Smooth muscle cell (in vitro differentiated cells): ENCODE measurements at regions not wholly inside any gene's neighbourhood (a gene's known extent, or its start where the extent isn't known, plus 50 kb on each side); places are given as distances from the start of the nearest gene placed in this dataset.

ENCODE experiments used
- DNase-seq: peaks from one replicate; lab custom pipeline; 2025; ENCODE audit not compliant: unreplicated experiment; lab: John Stamatoyannopoulos, UW
- H2AFZ ChIP-seq: fragments of 200-600 bp; sonication (generic); 2 replicates; pipeline ENCODE4 v1.6.0; 2016; ENCODE audit warnings: antibody characterized with exemption, low read depth, mild to moderate bottlenecking
- H3F3A ChIP-seq: fragments of 200-600 bp; sonication (generic); 2 replicates; pipeline ENCODE4 v1.6.0; 2017; ENCODE audit warnings: antibody characterized with exemption, low read depth
- H3K27ac ChIP-seq: fragments of 200-600 bp; sonication (generic); 2 replicates; pipeline ENCODE4 v1.5.1; 2016; ENCODE audit warnings: low read depth, mild to moderate bottlenecking
- H3K27me3 ChIP-seq: fragments of 200-600 bp; sonication (generic); 2 replicates; pipeline ENCODE4 v1.6.1; 2016; ENCODE audit warnings: low read depth, mild to moderate bottlenecking
- H3K36me3 ChIP-seq: fragments of 200-600 bp; sonication (generic); 2 replicates; pipeline ENCODE4 v1.5.1; 2016; ENCODE audit warnings: low read depth
- H3K4me1 ChIP-seq: fragments of 200-600 bp; sonication (generic); 2 replicates; pipeline ENCODE4 v1.5.1; 2016; ENCODE audit warnings: low read depth
- H3K4me2 ChIP-seq: fragments of 200-600 bp; sonication (generic); 2 replicates; pipeline ENCODE4 v1.6.0; 2016; ENCODE audit warnings: mild to moderate bottlenecking
- H3K4me3 ChIP-seq: fragments of 200-600 bp; sonication (generic); 2 replicates; pipeline ENCODE4 v1.5.1; 2016; ENCODE audit warnings: mild to moderate bottlenecking
- H3K79me2 ChIP-seq: fragments of 200-600 bp; sonication (generic); 2 replicates; pipeline ENCODE4 v1.6.0; 2016; ENCODE audit warnings: low read depth, mild to moderate bottlenecking
- H3K9ac ChIP-seq: fragments of 200-600 bp; sonication (generic); 2 replicates; pipeline ENCODE4 v1.6.0; 2016; ENCODE audit warnings: low read depth
- H3K9me3 ChIP-seq: fragments of 200-600 bp; sonication (generic); replicated peaks from 2 replicates; pipeline ENCODE4 v1.5.1; 2016; ENCODE audit warnings: low read depth
- H4K20me1 ChIP-seq: fragments of 200-600 bp; sonication (generic); 2 replicates; pipeline ENCODE4 v1.6.0; 2016; ENCODE audit warnings: low read depth
- CTCF ChIP-seq: fragments of 200-600 bp; sonication (generic); IDR thresholded peaks from 2 replicates; pipeline ENCODE4 v1.5.1; 2017; ENCODE audit warnings: borderline replicate concordance, mild to moderate bottlenecking, antibody characterized with exemption; ENCODE audit not compliant: insufficient read depth, poor library complexity, severe bottlenecking
- WGBS: methylation state at CpG from one replicate; pipeline ENCODE4 v1.1.7; 2016; ENCODE audit warnings: low lambda C conversion rate; 5-methylcytosine and 5-hydroxymethylcytosine counted together

- no peak overlapping the region for H2AFZ ChIP-seq
- no peaks in the 10 kb centered on the region for H3K36me3 ChIP-seq
- no peak overlapping the region for H3K4me2 ChIP-seq
- no peak for TF ChIP-seq CTCF
- no peaks in the 10 kb centered on the region for H3K79me2 ChIP-seq
- no peaks in the 10 kb centered on the region for H3K4me1 ChIP-seq
- no peaks in the 10 kb centered on the region for H4K20me1 ChIP-seq
- no peak for DNase-seq
- H3K27ac ChIP-seq: no peak overlapping the region
- no peak overlapping the region for H3K9ac ChIP-seq
- H3K27me3 ChIP-seq: no peaks in the 10 kb centered on the region
- 86% methylated on average over 5 of the region's 5 CpGs for WGBS
- no peaks in the 10 kb centered on the region for H3F3A ChIP-seq
- no peaks in the 10 kb centered on the region for H3K9me3 ChIP-seq
- H3K4me3 ChIP-seq: no peak overlapping the region
Observed at GRCh38 chr2:41111836-41112627, 660.1 kb upstream of the SLC8A1 start.

GRCh38 chr2:41116106-41116797, 664.4 kb upstream of the SLC8A1 start:
- no peak for DNase-seq
- no peaks in the 10 kb centered on the region for H3K9me3 ChIP-seq
- no peaks in the 10 kb centered on the region for H3K27me3 ChIP-seq
- WGBS: 84% methylated on average over 8 of the region's 8 CpGs
- no peaks in the 10 kb centered on the region for H3K4me1 ChIP-seq
- no peak overlapping the region for H3K4me3 ChIP-seq
- H4K20me1 ChIP-seq: no peaks in the 10 kb centered on the region
- TF ChIP-seq CTCF: no peak
- H3F3A ChIP-seq: no peaks in the 10 kb centered on the region
- no peaks in the 10 kb centered on the region for H3K36me3 ChIP-seq
- H3K4me2 ChIP-seq: no peak overlapping the region
- no peak overlapping the region for H2AFZ ChIP-seq
- no peak overlapping the region for H3K9ac ChIP-seq
- no peaks in the 10 kb centered on the region for H3K79me2 ChIP-seq
- no peak overlapping the region for H3K27ac ChIP-seq

GRCh38 chr2:41119489-41119888, 667.6 kb upstream of the SLC8A1 start:
- no peak overlapping the region for H3K9ac ChIP-seq
- no peaks in the 10 kb centered on the region for H3K79me2 ChIP-seq
- no peak for TF ChIP-seq CTCF
- H3K27ac ChIP-seq: no peak overlapping the region
- WGBS: 96% methylated on average over 4 of the region's 4 CpGs
- H4K20me1 ChIP-seq: no peaks in the 10 kb centered on the region
- H3K36me3 ChIP-seq: no peaks in the 10 kb centered on the region
- no peak overlapping the region for H3K4me2 ChIP-seq
- no peaks in the 10 kb centered on the region for H3K9me3 ChIP-seq
- no peaks in the 10 kb centered on the region for H3K4me1 ChIP-seq
- no peaks in the 10 kb centered on the region for H3F3A ChIP-seq
- no peaks in the 10 kb centered on the region for H3K27me3 ChIP-seq
- DNase-seq: no peak
- no peak overlapping the region for H3K4me3 ChIP-seq
- H2AFZ ChIP-seq: no peak overlapping the region

DNA sequence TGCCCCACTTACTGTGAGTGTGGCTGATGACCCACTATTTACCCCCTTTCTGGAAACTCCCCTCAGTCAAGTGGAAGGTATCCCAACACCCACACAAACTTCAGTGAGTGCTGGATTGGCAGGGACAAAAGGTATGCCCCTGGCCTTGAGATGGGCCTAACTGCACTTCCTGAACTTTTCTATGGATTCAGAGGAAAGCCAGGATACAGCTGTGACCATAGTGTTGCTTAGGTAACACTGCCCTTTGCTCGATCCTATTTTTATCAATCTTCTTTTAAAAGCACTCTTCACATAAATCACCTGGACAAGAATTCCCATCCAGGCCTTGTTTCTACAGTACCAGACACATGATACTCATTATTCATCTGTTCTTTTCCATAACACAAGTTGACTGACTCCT, 671.5 kb upstream of the SLC8A1 start:
- Histone ChIP-seq H2AFZ (no peak overlapping the region), H3K9me3 (no peaks in the 10 kb centered on the region), H3K27ac (no peak overlapping the region), H3K9ac (no peak overlapping the region), H3K36me3 (no peaks in the 10 kb centered on the region), H3F3A (no peaks in the 10 kb centered on the region), H3K4me1 (no peaks in the 10 kb centered on the region), H3K27me3 (no peaks in the 10 kb centered on the region), H3K79me2 (no peaks in the 10 kb centered on the region), H3K4me3 (no peak overlapping the region), H4K20me1 (no peaks in the 10 kb centered on the region), H3K4me2 (no peak overlapping the region)
- no peak for DNase-seq
- TF ChIP-seq CTCF: no peak
- WGBS: 79% methylated on average over 1 of the region's 1 CpG
